Right forelimb (tissue), 1 donor: ENCODE measurements at regions not wholly inside any gene's neighbourhood (a gene's known extent, or its start where the extent isn't known, plus 50 kb on each side); places are given as distances from the start of the nearest gene placed in this dataset.

ENCODE experiments used
- DNase-seq: peaks from one replicate; pipeline ENCODE4 v3.0.0-alpha.2; 2018

- DNase-seq = no peak
Observed at GRCh38 chr2:12795851-12796250, 79.1 kb downstream of the TRIB2 start.

- peak; percentile 73 for DNase-seq
Observed at GRCh38 chr2:12796657-12797056, 79.9 kb downstream of the TRIB2 start.

GRCh38 chr2:12797815-12798214 is 81.1 kb downstream of the TRIB2 start:
- DNase-seq = no peak

DNA sequence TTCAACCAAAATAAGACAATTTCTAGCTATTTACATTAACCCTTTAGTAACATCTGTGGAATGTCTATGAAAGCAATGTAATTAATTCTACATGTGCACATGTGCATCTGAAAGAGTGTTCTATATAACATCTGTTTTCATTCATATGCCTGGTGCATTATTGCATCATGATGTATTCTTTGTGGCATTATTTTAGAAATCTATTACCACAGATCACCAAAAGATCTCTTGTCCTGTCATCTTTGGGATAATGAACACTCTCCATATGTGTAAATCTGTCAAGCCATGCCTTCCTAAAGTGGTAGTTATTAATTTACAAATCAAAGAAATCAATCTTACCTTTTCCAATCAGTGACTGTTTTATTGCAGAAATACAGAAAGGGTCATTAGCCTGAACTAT is 86.9 kb downstream of the TRIB2 start:
- DNase-seq = no peak

DNA sequence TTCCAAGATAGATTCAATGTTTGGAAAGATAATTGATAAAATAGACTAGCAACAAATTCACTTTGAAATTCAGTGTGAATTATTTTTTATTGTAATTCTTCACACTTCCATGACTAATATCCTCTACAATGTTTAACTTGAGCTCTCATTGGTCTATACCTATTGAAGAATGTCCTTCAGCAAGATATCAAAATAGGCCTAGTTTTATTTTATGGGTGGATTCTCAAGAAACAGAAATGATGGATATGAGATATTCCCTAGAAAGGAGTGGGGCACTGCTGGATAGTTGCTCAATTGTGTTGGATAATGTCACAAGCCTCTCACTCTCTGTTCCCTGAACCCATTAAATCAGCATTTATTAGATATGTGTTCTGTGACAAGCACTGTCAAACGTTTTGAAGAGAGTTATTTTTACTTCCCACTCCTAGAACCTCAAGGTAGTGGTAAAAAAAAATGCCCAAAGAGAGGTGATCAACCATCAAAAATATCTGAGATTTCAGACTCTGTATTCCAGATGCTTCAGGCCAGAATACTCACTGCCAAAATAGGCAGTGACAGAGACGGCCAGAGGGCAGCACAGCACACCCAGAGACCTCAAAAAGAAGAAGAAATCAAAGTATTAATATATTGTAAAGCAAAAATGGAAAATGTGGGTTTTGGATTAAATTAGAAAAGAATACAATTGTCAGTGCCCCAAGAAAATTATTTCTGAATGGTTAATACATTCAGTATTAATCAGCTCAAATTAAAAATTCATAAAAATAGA is 87.5 kb downstream of the TRIB2 start:
- no peak for DNase-seq

DNA sequence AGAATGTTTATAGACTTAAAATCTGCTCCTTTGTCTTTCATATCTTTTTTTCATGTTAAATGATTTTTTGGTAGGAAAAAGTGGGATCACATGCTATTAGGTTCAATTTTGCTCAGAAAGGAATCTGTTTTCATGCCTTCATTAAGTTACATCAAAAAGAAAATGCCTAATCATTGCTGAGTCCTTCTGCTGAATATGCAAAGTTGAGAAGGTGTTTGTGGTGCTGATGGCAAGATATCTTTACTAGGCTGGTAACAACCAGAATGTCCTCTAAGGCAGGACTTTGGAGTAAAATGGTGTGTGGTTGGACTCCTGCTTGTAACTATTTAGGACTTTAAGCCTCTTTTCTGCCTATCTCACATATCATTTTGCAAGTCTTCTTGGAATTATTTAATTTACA is 88.3 kb downstream of the TRIB2 start:
- DNase-seq = no peak

DNA sequence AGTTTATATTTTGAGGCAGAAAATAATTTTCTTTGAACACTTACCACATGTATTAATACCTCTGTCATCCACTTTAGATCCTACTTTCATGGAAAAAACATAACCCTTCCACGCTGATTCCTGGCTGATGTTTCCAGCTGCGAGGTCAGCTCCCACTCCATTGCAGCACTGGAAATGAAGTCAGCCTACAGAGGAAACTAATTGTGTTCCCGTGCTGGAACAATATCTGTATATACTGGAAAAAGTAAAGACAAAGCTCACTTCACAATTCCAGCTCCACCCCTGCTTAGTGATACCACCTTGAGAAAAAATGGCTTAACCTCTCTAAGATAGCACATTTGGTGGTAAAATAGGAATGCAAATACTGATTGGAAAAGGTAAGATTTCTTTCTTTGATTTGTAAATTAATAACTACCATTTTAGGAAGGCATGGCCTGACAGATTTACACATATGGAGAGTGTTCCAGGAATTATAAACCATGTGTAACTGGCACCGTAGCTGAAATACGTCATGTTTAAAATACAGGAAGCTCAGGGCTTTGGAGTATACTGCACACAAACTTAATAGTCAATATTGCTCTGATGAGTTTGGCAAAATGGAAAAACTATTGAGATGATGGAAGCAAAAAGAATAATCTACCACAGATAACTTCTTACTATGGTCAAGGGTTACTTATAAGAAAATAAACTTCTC is 90.0 kb downstream of the TRIB2 start:
- no peak for DNase-seq

GRCh38 chr2:12807907-12808810 is 91.4 kb downstream of the TRIB2 start:
- no peak for DNase-seq

DNA sequence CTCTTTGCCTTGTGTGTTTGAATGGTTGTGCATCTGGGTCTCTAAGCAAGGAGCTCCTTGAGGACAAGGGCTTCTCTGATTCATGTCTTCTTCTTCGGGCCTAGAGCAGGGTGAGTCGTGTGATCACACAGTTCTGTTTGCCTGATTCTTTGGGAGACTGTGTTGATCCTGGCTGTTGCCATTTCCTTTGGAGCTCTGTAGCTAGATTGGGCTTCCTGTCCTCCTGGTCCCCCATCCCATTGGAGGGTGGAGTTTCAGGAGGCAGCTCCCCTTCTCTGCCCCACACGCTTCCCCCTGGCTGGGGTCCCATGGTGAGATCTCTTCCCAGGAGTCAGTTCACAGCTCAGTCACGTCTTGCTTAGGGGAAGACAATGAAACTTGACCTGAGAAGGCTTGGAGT is 92.8 kb downstream of the TRIB2 start:
- no peak for DNase-seq

GRCh38 chr2:12811916-12812315 is 95.2 kb downstream of the TRIB2 start:
- DNase-seq = no peak

GRCh38 chr2:12813166-12813565 is 96.4 kb downstream of the TRIB2 start:
- DNase-seq = no peak

- DNase-seq = no peak
Observed at GRCh38 chr2:12816379-12817306, 99.9 kb downstream of the TRIB2 start.

DNA sequence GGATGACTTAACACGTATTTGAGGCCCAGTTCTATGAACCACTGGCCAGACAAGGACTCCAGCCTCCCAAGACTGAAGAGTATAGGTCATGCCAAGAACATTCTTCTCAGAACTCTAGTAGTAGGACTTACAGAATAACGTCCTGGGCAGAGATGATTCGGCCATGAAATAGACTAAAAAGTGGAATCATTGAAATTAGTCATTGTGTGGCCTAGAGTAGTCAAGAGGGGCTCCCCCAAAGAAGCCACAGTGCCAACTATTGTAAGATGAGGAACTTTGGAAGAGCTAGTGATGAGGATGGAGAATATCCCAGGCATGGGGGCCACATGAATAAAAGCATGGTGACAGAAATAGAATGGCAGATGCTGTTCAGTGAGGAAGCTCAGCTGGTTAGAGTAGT is 101.1 kb downstream of the TRIB2 start:
- DNase-seq = no peak

DNA sequence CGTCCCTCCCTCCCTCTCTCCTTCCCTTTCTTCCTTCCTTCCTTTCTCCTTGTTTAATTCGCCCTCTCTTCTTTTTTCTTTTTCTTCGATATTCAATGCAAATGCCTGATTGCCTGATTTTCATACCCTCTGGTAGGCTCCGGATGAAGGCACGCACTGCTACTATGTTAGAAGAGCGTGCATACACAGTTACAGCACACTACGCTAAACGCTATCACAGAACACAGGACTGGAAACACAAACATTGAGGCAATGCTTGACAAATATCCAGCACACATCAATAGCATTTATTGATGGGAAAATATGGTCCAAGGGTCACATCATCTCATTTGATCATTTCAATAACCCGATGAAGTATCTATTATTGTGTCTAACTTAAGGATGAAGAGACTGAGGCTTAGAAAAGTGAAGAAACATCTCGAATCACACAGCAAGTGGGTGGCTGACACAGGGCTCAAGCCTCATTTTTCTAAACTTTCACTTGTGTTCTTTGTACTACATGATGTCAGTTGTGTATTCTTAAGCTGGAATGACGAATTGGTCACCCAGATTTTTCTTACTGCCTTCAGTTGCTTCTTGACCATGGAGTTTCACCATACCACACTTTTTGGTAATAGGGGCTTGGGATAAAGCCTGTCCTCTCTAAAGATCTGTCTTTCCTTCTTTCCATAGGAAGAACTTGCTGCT is 101.8 kb downstream of the TRIB2 start:
- DNase-seq = no peak

DNA sequence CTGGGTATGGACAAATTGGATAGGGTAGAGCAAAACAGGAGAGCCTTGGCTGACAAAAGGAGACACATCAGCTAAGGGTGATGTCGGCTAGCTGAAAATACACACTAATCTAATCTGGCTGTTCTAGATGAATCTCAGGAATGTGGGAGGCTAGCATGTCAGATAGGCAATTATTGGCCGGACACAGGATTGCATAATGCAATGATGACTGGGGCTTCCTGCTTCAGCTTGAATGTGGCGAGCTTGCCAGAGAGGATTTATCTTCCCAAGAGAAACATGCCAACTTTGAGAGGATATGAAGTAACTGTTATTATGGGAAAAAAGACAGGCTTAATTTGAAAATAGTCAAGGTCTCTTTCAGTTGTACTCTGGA is 102.4 kb downstream of the TRIB2 start:
- DNase-seq = no peak

DNA sequence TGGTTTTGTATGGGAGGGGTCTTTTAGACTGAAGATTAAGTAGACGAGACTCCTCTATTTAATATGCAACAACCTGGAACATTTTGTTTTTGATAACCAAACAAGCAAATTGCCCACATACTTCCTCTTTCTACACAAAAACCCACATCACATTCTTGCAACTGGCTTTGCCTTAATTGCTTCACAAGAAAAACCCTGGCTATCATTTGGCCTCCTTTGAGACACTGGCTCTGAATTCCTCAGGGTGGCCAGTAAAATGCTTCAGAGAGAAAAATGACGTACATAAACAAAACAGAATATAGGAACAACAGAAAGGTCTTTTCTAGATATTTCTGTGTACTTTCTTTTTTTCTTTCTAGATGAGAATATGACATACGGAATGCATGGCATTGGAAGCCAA is 103.0 kb downstream of the TRIB2 start:
- DNase-seq = no peak

GRCh38 chr2:12821656-12822055 is 104.9 kb downstream of the TRIB2 start:
- DNase-seq = no peak

DNA sequence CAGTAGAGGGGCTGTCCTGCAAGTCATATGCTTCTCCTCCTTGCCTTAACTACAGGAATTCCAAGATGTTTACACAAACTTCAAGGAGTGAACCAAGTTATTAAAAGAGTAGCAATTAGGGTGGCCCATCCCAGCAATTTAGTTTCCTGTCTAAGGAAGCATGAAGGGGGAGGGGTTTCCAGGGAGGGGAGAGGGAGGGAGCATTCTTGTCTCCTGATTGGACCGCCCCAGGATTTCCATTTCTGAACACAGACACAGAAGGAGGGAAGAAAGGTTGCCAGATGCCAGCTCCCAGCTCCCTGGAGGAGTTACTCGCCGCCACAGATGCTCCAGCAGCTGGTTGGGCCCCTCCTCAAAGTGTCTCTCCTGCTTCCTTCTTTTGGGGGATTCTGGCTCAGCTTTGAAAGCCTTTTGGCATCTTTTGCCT is 107.6 kb downstream of the TRIB2 start:
- DNase-seq = peak; percentile 65

DNA sequence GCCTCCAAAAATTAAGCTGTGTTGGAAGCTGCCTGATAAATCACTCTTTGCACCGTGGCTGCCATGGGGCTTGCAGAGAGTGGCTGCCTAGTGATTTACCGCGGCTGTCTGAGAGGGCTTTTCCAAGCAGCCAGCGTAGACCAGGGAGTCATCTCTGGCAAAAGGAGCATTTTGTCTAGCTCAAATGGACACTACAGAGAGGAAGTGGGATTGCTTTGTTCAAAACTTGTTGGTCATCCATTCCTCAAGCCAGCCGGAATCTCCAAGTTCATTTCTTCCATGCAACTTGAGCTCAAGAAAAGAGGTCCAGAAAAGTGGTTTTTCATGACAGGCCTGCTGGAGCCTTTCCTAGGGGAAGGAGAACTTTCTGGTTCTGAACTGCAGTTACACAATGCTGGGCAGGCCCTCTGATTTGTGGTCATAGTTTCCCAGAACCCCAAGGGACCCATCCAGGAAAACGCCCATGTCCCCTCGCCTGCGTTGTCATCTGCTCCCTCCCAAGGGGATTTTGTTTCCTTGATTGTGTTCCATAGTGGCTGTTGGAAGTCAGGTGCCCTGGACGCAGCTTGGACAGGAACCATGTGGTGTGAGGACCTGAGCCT is 108.1 kb downstream of the TRIB2 start:
- no peak for DNase-seq

GRCh38 chr2:12826781-12827180 is 110.0 kb downstream of the TRIB2 start:
- no peak for DNase-seq

DNA sequence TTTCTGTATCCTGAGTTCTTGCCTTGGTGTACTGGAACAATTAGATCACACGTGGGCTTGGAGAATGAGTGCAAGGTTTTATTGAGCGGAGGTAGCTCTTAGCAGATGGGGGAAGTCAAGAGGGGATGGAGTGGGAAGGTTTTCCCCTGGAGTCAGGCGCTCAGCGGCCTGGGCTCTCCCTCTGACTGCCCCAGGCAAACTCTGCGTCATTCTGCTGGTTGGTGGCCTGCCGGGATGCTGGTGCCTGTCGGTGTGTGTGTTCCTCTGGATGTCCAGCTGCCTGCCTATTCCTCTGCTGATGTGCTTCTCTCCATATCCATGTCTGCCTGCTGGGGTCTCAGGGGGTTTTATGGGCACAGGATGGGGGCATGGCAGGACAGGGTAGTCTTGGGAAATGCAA is 111.0 kb downstream of the TRIB2 start:
- DNase-seq = no peak
